ENCODE measurements at regions not wholly inside any gene's neighbourhood (a gene's known extent, or its start where the extent isn't known, plus 50 kb on each side); places are given as distances from the start of the nearest gene placed in this dataset.

DNA sequence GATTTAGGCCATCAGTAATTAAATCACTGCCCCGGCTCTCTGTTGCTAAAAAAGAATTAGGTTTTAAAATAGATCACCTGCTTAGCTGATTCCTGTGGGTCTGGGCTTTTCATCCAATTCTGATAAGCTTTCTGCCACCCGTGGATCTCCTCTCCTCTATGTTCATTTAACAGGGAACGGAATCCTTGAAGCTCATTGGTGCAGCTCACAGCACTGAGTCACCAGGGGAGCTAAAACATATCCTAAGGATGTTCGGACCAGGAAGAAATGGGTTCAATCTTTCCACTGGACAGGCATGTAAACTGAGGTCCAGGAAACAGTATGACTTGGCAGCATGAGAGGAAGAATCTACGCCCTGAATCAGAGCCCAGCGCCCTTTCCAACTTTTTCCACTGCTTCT, 267.1 kb upstream of the GRIA1 start:
- Histone ChIP-seq H3K36me3 (ENCODE audit: low read depth) (no peaks in the 10 kb centered on the region), H3K9me3 (peaks cover 9% of the 10 kb centered on the region), H3K4me3 (no peak overlapping the region), H3K4me1 (ENCODE audit: low read depth) (no peaks in the 10 kb centered on the region)
- no peak for DNase-seq
- ATAC-seq, result no peak
- intact Hi-C loops (cut with DNase I, micrococcal nuclease), result no loop called here
- TF ChIP-seq, protein P1, sequence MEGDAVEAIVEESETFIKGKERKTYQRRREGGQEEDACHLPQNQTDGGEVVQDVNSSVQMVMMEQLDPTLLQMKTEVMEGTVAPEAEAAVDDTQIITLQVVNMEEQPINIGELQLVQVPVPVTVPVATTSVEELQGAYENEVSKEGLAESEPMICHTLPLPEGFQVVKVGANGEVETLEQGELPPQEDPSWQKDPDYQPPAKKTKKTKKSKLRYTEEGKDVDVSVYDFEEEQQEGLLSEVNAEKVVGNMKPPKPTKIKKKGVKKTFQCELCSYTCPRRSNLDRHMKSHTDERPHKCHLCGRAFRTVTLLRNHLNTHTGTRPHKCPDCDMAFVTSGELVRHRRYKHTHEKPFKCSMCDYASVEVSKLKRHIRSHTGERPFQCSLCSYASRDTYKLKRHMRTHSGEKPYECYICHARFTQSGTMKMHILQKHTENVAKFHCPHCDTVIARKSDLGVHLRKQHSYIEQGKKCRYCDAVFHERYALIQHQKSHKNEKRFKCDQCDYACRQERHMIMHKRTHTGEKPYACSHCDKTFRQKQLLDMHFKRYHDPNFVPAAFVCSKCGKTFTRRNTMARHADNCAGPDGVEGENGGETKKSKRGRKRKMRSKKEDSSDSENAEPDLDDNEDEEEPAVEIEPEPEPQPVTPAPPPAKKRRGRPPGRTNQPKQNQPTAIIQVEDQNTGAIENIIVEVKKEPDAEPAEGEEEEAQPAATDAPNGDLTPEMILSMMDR (IDR thresholded peaks at IDR 0.05), result no peak

DNA sequence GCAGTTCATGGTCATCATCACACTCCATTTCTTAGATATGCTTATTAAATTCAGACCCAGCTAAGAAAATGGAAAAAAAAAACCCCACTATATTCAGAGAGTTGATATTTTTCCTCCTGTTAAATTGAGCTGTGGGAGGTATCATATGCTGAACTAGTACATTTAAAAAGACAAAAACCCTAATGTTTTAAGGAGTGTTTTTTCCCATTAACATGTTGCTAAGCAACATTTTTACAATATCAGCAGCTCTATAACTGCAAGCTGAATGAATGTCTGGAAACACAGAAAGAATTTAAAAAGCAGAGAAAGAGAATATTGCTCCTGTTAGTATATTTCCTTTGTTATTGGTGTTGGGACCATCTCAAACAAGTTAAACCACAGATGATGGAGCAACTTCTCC, 265.8 kb upstream of the GRIA1 start:
- no peak for ATAC-seq
- H3K36me3 ChIP-seq (ENCODE audit: low read depth), result no peaks in the 10 kb centered on the region
- intact Hi-C loops (cut with DNase I, micrococcal nuclease), result no loop called here
- H3K4me1 ChIP-seq (ENCODE audit: low read depth), result no peaks in the 10 kb centered on the region
- TF ChIP-seq, protein P1 (IDR thresholded peaks at IDR 0.05), result no peak
- no peak for DNase-seq
- peaks cover 9% of the 10 kb centered on the region for H3K9me3 ChIP-seq
- H3K4me3 ChIP-seq, result no peak overlapping the region

DNA sequence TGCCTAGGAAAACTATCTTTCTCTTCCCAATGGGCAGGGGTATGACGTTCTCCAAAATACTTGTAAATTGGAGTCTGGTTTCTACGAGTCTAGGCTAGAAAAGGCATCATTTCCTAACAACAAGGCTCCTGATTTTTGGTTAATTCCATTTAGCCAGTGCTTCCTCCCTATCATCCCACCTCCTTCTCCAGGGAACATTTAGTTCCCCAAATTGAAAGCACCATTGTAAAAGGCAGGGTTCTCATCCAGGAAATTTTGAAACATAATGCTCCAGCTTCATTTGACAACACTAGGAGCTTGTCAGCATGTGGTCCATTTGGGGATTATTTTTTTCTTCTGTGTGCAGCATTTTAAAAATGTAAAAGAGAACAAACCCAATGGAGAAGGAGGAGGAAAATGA, 256.5 kb upstream of the GRIA1 start:
- ATAC-seq, result no peak
- TF ChIP-seq, protein P1 (IDR thresholded peaks at IDR 0.05), result no peak
- intact Hi-C loops (cut with DNase I, micrococcal nuclease), result no loop called here

DNA sequence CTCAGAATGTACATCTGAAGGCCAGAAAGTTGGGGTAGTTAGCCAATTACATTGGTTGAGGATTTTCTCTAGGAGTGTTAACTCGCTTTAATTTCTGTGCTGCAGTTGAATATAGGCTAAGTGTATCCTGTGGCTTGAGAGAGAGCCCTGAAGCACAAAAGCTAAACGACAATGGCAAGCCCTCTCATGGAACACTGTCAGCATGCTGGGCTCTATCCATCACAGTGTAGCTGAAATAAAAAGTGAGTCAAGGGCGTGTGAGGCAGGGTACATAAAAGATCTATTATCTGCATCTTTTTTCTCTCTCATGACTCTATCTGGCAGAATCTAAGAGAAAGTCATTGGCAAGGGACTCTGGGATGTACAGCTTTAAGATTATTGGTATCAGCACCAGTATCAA, 254.2 kb upstream of the GRIA1 start:
- Histone ChIP-seq H3K36me3 (ENCODE audit: low read depth) (no peaks in the 10 kb centered on the region), H3K4me1 (ENCODE audit: low read depth) (no peaks in the 10 kb centered on the region), H3K9me3 (peaks cover 28% of the 10 kb centered on the region), H3K4me3 (no peak overlapping the region)
- DNase-seq (no peak), ATAC-seq (no peak)
- TF ChIP-seq, protein P1 (IDR thresholded peaks at IDR 0.05), result no peak
- intact Hi-C loops (cut with DNase I, micrococcal nuclease), result no loop called here

More for the DNA sequence above, 256.5 kb upstream of the GRIA1 start:
- H3K4me3 ChIP-seq, result no peak overlapping the region
- DNase-seq, result no peak
- no peaks in the 10 kb centered on the region for H3K36me3 ChIP-seq (ENCODE audit: low read depth)
- peaks cover 26% of the 10 kb centered on the region for H3K9me3 ChIP-seq
- no peaks in the 10 kb centered on the region for H3K4me1 ChIP-seq (ENCODE audit: low read depth)

DNA sequence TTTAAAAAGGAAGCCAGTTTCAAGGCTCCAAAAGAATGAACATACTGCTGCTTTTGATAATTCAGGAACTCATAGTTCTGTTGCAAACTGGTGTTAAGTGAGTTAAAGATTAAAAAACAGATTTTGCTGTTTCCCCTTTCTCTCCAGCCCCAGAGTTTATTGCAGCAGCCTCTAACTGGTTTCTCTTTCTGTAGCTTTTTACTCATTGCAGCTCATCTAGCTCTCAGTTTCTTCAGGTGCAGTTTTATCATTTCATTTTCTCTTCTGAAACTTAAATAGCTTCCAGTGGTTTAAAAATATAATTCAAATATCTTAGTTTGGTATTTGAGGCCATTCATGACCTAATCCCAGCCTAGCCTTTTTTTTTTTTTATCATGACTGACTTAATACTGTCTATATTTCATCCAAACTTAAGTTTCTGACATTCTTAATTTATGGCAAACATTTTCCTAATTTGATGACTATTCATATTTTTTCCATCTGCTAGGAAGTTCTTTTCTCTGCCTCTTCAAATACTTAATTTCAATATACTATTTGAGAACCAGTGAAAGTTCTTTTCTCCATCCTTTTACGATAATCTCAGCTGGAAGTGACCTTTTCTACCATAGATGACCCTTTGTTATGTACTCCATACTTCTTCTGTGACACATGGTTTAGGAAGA, 252.7 kb upstream of the GRIA1 start:
- Histone ChIP-seq H3K36me3 (ENCODE audit: low read depth) (no peaks in the 10 kb centered on the region), H3K4me3 (no peak overlapping the region), H3K9me3 (peaks cover 28% of the 10 kb centered on the region), H3K4me1 (ENCODE audit: low read depth) (no peaks in the 10 kb centered on the region)
- intact Hi-C loops (cut with DNase I, micrococcal nuclease), result no loop called here
- ATAC-seq, result no peak
- DNase-seq, result no peak
- TF ChIP-seq, protein P1 (IDR thresholded peaks at IDR 0.05), result no peak

DNA sequence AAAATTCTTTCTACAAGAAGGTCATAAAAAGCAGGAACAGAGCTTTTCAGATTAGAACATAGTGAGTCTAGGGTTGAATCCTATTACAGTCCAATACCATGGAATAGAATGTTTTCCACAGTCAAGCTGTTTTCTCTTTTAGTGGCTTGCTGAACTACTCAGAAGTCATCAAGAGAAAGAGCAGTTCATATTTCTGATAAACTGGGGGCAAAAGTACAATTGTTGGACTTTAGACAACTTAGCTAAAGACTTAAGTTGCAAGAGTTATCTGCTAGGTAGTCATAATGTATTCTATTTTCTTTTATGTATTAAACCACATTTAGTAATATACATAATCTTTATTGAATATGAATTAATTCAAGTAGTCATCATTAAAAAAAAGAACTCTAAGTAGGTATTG, 233.1 kb upstream of the GRIA1 start:
- H3K4me3 ChIP-seq, result no peak overlapping the region
- DNase-seq, result no peak
- TF ChIP-seq, protein P1 (IDR thresholded peaks at IDR 0.05), result no peak
- H3K9me3 ChIP-seq, result peaks cover 14% of the 10 kb centered on the region
- no peaks in the 10 kb centered on the region for H3K36me3 ChIP-seq (ENCODE audit: low read depth)
- no peaks in the 10 kb centered on the region for H3K4me1 ChIP-seq (ENCODE audit: low read depth)
- intact Hi-C loops (cut with DNase I, micrococcal nuclease), result no loop called here
- no peak for ATAC-seq

All from mucosa of descending colon (tissue), 3 donors.